Neuron (in vitro differentiated cells): ENCODE measurements at regions not wholly inside any gene's neighbourhood (a gene's known extent, or its start where the extent isn't known, plus 50 kb on each side); places are given as distances from the start of the nearest gene placed in this dataset.
"Not testable (repeated sequence)": the region's sequence is repeated elsewhere in the genome, so short reads cannot be mapped to it uniquely, and the experiment has no call there.

Source experiments
- H2AFZ ChIP-seq: one replicate; pipeline ENCODE4 v1.6.1; 2013; ENCODE audit warnings: low read depth, mild to moderate bottlenecking, inconsistent platforms, low read length, moderate library complexity
- H3K27me3 ChIP-seq: one replicate; pipeline ENCODE4 v1.6.1; 2013; ENCODE audit warnings: low read length; ENCODE audit not compliant: insufficient read depth
- H3K36me3 ChIP-seq: one replicate; pipeline ENCODE4 v1.6.1; 2013; ENCODE audit warnings: low read length; ENCODE audit not compliant: insufficient read depth
- H3K4me1 ChIP-seq: one replicate; pipeline ENCODE4 v1.6.1; 2013; ENCODE audit warnings: low read length; ENCODE audit not compliant: insufficient read depth
- H3K4me3 ChIP-seq: 2 replicates; pipeline ENCODE4 v1.5.1; 2013; ENCODE audit warnings: mild to moderate bottlenecking, low read length, moderate library complexity
- H3K9me3 ChIP-seq: one replicate; pipeline ENCODE4 v1.6.1; 2013; ENCODE audit warnings: low read length

- not testable (repeated sequence) for H3K36me3 ChIP-seq, H3K4me3 ChIP-seq, H3K9me3 ChIP-seq, H3K27me3 ChIP-seq, H3K4me1 ChIP-seq, H2AFZ ChIP-seq
These were observed 75.4 kb downstream of the TMEM130 start for GRCh38 chr7:98794453-98794852.

GRCh38 chr7:98795741-98796493 is 73.9 kb downstream of the TMEM130 start:
- Histone ChIP-seq H3K9me3 (peaks cover under 1% of the 10 kb centered on the region), H3K4me3 (no peak overlapping the region), H3K27me3 (no peaks in the 10 kb centered on the region), H3K4me1 (no peaks in the 10 kb centered on the region), H3K36me3 (no peaks in the 10 kb centered on the region), H2AFZ (no peak overlapping the region)
